GM19035 (cell line): ENCODE measurements at regions not wholly inside any gene's neighbourhood (a gene's known extent, or its start where the extent isn't known, plus 50 kb on each side); places are given as distances from the start of the nearest gene placed in this dataset.
"Not testable (repeated sequence)": the region's sequence is repeated elsewhere in the genome, so short reads cannot be mapped to it uniquely, and the experiment has no call there.

Experiments
- ATAC-seq: cut with Tn5 transposase; IDR thresholded peaks from one replicate; pipeline ENCODE4 v1.9.1; 2021; ENCODE audit not compliant: unreplicated experiment

GRCh38 chr2:186946896-186947467, 98.0 kb upstream of the ZSWIM2 start:
- no peak for ATAC-seq

GRCh38 chr2:186941853-186942252, 92.9 kb upstream of the ZSWIM2 start:
- ATAC-seq, result no peak

- no peak for ATAC-seq
These were observed 91.5 kb upstream of the ZSWIM2 start for GRCh38 chr2:186940463-186940862.

GRCh38 chr2:186934420-186934819, 85.5 kb upstream of the ZSWIM2 start:
- no peak for ATAC-seq

GRCh38 chr2:186927867-186928191, 78.9 kb upstream of the ZSWIM2 start:
- no peak for ATAC-seq

- no peak for ATAC-seq
These were observed 78.4 kb upstream of the ZSWIM2 start for GRCh38 chr2:186927185-186927866.

GRCh38 chr2:186925514-186925913, 76.5 kb upstream of the ZSWIM2 start:
- no peak for ATAC-seq

- not testable (repeated sequence) for ATAC-seq
These were observed 73.3 kb upstream of the ZSWIM2 start for GRCh38 chr2:186922316-186922715.

- ATAC-seq, result no peak
These were observed 70.3 kb upstream of the ZSWIM2 start for GRCh38 chr2:186919296-186919695.

GRCh38 chr2:186918495-186918894, 69.5 kb upstream of the ZSWIM2 start:
- ATAC-seq, result no peak

- ATAC-seq, result no peak
These were observed 68.9 kb upstream of the ZSWIM2 start for GRCh38 chr2:186917866-186918265.

- ATAC-seq, result peak; percentile 97
These were observed 64.9 kb upstream of the ZSWIM2 start for GRCh38 chr2:186913870-186914269.

GRCh38 chr2:186912979-186913378, 64.0 kb upstream of the ZSWIM2 start:
- ATAC-seq, result no peak

GRCh38 chr2:186911551-186912085, 62.6 kb upstream of the ZSWIM2 start:
- ATAC-seq, result no peak

GRCh38 chr2:186910996-186911395, 62.0 kb upstream of the ZSWIM2 start:
- ATAC-seq, result no peak

- no peak for ATAC-seq
These were observed 60.1 kb upstream of the ZSWIM2 start for GRCh38 chr2:186909095-186909494.

- no peak for ATAC-seq
These were observed 58.9 kb upstream of the ZSWIM2 start for GRCh38 chr2:186907897-186908296.

GRCh38 chr2:186903216-186903615, 54.2 kb upstream of the ZSWIM2 start:
- ATAC-seq, result no peak
